22Rv1 (cell line): ENCODE measurements at regions not wholly inside any gene's neighbourhood (a gene's known extent, or its start where the extent isn't known, plus 50 kb on each side); places are given as distances from the start of the nearest gene placed in this dataset.

Experiments
- H3K27ac ChIP-seq: fragments of 450-650 bp; 2 replicates; pipeline ENCODE4 v1.5.1; 2017
- ZFX ChIP-seq: fragments of 450-650 bp; IDR thresholded peaks from 2 replicates; pipeline ENCODE4 v1.6.1; 2017; ENCODE audit warnings: antibody characterized with exemption, borderline replicate concordance
- TF ChIP-seq, protein P1 (sequence below): fragments of 450-650 bp; IDR thresholded peaks from 2 replicates; pipeline ENCODE4 v1.5.1; 2017; ENCODE audit warnings: mild to moderate bottlenecking

DNA sequence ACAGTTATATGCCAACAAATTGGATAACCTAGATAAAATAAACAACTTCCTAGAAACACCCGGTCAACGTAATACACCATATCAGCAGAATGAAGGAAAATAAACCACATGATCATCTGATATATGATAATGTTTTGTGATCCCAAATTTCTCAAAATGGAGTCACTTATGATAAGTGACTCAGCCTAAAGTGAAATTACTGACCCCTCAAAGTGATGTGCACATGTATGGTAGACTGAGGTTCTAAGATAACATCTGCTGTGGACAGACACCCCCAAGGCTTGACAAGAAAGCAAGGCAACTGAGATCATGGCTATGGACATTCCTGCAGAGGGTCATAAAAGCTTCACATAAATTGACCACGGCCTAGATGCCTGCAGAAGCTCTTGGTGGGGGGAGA, 105.1 kb upstream of the DCN start:
- H3K27ac ChIP-seq: no peak overlapping the region
- TF ChIP-seq, protein P1, sequence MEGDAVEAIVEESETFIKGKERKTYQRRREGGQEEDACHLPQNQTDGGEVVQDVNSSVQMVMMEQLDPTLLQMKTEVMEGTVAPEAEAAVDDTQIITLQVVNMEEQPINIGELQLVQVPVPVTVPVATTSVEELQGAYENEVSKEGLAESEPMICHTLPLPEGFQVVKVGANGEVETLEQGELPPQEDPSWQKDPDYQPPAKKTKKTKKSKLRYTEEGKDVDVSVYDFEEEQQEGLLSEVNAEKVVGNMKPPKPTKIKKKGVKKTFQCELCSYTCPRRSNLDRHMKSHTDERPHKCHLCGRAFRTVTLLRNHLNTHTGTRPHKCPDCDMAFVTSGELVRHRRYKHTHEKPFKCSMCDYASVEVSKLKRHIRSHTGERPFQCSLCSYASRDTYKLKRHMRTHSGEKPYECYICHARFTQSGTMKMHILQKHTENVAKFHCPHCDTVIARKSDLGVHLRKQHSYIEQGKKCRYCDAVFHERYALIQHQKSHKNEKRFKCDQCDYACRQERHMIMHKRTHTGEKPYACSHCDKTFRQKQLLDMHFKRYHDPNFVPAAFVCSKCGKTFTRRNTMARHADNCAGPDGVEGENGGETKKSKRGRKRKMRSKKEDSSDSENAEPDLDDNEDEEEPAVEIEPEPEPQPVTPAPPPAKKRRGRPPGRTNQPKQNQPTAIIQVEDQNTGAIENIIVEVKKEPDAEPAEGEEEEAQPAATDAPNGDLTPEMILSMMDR: no peak
- TF ChIP-seq ZFX: no peak

GRCh38 chr12:91278126-91278525, 95.5 kb upstream of the DCN start:
- TF ChIP-seq, protein P1: no peak
- no peak for TF ChIP-seq ZFX
- H3K27ac ChIP-seq: no peak overlapping the region

- TF ChIP-seq, protein P1: no peak
- no peak for TF ChIP-seq ZFX
- H3K27ac ChIP-seq: no peak overlapping the region
Measured at GRCh38 chr12:91276509-91276908, 93.9 kb upstream of the DCN start.

- no peak for TF ChIP-seq ZFX
- TF ChIP-seq, protein P1: no peak
- H3K27ac ChIP-seq: peak overlapping the region; percentile 43
Measured at GRCh38 chr12:91275321-91275720, 92.7 kb upstream of the DCN start.

DNA sequence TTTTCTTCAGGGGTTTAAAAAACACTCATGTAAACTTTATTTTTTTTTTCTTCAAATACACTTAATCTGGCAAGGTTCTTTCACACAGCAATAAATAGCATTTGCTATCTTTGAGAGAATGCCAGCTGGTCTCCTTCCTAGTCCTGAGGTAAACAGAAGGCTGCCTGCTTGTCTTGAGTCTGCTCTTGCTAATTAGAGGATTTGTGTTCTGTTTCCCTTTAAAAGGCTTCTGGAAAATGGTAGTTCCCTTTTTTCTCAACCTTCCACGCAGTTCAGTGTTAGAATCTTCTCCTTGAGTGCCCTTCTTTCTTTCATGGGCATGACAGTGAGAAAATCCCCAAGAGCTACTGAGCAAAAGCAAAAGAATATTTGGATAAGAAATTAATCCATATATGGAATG, 92.3 kb upstream of the DCN start:
- peak overlapping the region; percentile 43 for H3K27ac ChIP-seq
- TF ChIP-seq, protein P1: no peak

GRCh38 chr12:91273560-91273959, 90.9 kb upstream of the DCN start:
- H3K27ac ChIP-seq: no peak overlapping the region
- TF ChIP-seq ZFX: no peak
- TF ChIP-seq, protein P1: no peak

GRCh38 chr12:91272461-91273063, 89.9 kb upstream of the DCN start:
- TF ChIP-seq ZFX: no peak
- TF ChIP-seq, protein P1: no peak
- no peak overlapping the region for H3K27ac ChIP-seq
